Hematopoietic multipotent progenitor cell treated with erythropoietin and hydrocortisone succinate and interleukin-3 and kit ligand, for 6 days (in vitro differentiated cells): ENCODE measurements at regions not wholly inside any gene's neighbourhood (a gene's known extent, or its start where the extent isn't known, plus 50 kb on each side); places are given as distances from the start of the nearest gene placed in this dataset.
"Not testable (repeated sequence)": the region's sequence is repeated elsewhere in the genome, so short reads cannot be mapped to it uniquely, and the experiment has no call there.

ENCODE experiments used
- DNase-seq: peaks from one replicate; pipeline ENCODE4 v3.0.0-alpha.2; 2015

DNA sequence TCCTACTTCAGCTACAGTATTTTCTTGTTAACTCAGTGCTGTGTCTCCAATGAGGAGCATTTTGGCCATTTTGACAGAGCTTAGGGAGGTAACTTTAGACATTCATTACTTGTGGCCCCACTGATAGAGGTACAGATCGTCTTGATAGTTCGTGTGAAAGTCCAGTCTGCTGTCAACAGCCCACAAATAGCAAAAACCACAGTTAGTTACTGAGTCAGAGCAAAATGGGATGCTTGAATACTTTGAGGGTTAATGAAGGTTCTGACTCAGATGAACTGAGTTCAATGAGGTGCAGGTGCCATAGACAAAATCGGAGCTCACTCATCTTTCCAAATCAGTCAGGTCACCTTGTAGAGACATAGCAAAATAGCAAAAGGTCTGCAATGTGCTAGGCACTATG, 163.1 kb upstream of the TLE4 start:
- no peak for DNase-seq

DNA sequence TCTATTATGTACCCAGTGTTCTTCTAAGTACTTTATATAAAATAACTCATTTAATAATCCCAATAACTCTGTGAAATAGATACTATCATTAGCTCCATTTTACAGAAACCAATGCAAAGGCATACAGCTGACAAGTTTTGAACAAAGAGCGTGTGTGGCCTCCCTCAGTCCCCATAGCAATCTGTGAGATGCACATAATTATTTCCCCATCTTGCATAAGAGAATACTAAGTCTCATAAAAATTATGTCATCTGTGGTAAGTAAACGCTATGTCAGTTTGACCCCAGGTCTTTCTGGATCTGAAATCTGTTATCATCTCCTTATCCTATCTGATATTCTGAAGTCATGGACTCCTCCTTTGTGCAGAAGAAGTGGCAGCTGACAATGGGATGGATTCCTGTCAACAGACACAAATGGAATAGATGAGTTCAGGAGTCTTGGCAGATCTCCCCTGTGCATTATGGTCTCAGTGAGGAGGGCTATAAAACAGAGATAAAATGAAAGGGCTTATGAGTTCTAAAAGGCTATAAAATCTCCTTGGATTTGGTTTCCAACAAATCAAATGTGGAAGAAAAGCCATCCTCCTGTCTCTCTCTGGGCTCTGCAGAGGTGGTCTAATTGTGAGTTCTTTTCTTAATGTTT, 162.5 kb upstream of the TLE4 start:
- DNase-seq = no peak

DNA sequence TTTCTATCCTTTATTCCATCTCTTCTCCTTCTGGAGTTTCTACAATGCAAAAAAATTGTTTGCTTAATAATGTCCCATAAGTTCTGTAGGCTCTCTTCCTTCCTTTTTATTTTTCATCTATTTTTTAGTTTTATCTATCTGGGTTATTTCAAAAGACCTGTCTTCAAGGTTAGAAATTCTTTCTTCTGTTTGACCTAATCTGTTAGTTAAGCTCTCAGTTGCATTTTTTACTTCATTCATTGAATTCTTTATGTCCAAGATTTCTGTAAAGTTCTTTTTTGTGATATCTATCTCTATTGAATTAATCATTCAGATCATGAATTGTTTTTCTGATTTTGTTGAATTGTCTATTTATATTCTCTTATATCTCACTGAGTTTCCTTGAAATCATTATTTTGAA, 145.9 kb upstream of the TLE4 start:
- DNase-seq = no peak

DNA sequence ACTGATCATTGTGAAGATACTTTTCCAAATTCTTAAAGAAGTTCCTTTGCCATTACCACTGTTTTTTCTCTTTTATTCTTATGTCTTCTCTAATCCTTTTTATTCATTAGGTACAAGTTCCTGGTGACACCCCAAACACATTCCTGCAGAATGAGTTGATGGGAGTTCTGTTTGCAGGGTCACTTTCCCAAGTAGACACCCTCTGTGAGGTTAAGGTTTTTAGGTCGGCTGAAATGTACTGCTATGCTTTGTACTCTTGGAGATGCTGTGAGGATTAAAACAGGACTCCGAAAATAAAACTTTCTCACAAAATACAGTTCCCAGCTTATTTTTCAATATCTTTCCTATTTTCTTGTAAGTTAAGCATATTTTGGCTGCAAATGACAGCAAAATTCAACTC, 143.3 kb upstream of the TLE4 start:
- no peak for DNase-seq

DNA sequence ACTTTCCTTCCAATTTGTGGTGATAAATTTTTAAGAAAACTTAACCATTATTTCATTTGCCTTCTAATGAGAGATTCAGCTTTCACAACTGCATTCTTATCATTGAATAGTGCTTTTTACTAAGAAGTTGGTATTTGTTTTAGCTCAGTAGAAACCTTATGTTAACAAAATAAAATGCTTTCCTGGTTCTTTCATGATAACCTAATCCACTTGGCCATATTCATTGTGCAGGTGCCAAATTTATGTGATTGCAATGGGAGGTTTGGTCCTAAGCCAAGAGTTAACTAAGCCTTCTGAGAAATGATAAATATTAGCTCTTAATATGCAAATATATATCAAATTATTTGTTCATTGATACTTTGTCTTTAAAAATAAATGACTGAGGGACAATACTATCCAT, 141.1 kb upstream of the TLE4 start:
- DNase-seq = no peak

DNA sequence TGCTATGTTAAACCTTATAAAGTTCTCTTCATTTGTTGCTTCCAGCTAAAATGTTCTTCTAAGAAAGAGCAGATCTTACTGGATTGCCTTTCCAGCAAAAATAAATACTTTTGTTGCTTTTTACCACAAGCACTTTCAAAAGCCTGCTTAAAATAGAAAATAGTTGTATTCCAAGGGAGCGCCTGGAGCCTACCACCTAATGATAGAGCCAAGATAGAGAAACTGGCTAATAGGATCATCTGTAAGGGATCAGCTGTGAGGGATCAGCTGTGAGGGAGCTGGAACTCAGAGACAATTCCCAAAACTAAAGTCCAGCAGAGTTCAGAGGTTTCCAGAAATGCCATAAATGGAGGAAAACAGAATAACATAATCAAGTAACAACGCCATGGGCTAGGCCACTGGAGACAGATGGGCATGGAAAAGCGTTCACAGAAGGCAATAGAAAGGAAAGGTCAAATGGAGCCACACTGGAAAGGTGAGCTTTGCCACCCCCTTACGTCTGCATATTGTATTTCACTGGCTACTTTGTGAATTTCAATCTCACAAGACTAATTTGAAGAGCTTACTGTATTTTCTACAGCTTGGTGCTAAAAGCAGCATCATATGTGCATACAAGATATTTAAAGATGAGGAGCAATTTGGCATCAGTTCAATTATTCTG, 140.6 kb upstream of the TLE4 start:
- DNase-seq = no peak

DNA sequence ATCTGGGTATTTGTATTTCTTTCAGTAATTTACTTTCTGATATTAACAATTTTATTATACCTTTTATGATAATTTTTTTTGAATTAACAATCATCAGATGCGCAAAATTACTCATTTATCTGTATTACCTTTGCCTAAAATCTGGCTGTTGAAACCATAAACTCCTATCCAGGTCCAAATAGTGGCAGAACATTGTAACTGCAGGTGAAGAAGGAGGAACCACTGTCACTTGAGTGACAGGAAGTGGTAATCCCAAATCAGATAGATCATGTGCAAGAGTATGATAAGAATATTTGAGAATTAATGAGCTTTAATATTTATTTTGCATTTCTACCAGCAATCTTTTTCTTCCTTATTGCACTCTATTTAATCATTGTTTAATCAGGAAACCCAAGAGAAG, 139.3 kb upstream of the TLE4 start:
- peak; percentile 11 for DNase-seq

DNA sequence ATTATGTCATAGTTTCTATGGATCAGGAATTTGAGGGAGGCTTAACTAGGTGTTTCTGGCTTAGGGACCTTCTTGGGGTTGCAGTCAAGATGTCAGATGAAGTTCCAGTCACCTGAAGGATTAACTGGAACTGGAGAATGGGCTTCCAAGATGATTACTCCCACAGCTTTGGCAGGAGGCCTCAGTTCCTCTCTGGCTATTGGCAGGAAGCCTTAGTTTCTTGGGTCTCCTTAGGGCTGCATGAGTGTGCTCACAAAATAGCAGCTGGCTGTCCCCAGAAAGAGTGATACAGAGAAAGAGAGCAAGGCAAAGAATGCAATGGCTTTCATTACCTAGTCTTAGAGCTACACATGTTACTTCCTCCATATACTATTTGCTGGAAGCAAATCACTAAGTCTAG, 138.1 kb upstream of the TLE4 start:
- DNase-seq = no peak

DNA sequence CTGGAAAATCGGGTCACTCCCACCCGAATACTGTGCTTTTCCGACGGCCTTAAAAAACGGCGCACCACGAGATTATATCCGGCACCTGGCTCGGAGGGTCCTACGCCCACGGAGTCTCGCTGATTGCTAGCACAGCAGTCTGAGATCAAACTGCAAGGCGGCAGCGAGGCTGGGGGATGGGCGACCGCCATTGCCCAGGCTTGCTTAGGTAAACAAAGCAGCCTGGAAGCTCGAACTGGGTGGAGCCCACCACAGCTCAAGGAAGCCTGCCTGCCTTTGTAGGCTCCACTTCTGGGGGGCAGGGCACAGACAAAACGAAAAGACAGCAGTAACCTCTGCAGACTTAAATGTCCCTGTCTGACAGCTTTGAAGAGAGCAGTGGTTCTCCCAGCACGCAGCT, 132.5 kb upstream of the TLE4 start:
- not testable (repeated sequence) for DNase-seq

DNA sequence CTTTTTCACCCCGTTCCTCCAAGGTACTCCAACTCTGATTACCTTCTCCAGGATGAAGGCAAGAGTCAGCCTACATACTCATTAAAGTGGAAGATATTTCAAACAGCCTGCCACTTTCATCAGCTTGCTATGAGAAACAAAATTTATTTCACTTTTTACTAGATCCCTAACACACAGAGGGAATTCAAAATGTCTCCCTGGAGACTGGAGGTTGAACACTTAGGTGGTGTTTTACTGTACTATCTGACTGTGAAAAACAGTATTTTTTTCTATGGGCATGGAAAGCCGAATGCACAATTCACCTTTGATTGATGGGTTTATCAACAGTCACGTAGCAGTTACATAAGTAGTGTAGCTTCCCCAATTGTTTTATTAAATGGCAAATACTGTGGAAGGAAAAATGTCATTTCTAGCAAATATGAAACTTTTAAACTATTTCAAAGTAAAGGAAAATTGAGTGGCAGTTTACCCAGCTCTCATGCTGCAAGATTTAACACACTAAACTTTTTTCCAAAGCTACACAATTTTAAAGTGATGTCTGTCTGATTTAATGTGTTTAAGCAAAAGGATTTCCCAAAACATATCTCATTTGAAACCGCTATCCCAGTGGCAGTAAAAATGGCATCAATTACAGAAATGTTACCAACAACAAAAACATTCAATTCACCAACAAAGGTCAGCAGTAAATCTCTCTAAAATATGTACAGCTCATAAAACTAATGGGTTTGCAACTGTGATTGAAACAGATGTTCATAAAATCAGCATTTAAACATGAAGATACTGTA, 125.0 kb upstream of the TLE4 start:
- DNase-seq = no peak

DNA sequence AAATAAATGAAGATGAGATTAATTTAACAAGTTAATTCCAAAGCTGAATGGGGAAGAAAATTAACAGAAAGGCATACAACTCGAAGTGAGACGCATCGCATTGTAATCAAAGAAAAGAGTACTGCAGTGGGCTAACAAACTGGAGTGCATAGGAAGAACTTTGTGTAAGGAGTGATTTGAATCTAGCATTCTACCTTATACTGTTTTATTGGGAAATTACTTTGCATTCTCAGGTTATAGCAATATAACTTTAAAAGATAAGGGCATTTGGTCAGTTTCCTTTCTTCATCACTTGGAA, 124.5 kb upstream of the TLE4 start:
- DNase-seq = no peak

DNA sequence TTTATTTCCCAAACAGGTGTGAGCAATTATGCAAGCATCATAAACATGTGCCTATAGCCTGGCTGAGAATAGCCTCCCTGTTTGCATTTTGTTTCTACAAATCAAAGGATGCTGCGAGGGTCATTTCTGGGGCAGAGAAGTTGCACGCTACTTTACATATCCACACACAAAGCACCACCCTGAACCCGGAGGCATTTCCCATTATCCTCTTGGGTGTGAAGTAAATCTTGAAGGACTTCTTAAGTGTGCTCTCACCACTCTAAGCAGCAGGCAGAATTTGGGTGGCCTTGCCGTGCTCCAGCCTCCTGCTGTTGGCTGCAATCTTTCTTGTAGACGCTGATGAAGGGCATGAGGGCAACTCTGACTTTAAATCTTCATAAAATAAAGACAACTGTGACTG, 124.0 kb upstream of the TLE4 start:
- no peak for DNase-seq

DNA sequence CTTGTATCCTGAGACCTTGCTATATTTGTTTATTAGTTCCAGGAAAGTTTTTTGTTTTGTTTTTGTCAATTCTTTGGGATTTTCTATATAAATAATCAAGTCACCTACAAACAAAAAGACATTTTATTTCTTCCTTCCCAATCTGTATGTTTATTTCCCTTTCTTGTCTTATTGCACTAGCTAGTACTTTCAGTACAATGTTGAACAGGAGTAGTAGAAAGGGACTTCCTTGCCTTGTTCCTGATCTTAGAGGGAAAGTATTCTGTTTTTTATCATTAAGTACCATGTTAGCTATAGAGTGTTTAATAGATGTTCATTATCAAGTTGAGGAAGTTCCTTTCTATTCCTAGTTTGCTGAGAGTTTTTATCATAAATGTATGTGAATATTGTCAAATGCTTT, 119.5 kb upstream of the TLE4 start:
- DNase-seq = no peak

DNA sequence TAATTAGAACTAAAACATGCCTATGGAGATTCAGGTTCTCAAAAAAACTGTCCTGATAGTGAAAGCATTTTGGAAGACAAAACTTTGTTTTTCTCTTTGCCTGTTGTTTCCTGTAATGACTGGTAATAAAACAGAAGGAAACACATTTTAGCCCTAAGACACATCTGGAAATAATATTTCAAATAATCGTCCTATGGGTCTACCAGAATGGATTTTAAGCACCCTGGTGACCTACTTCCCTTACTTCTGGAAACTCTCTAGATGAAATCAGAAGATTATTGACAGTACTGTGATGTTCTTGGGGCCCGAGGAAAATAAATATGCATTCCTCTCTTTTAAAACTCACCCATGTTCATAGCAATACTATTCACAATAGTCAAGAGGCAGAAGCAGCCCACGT, 110.1 kb upstream of the TLE4 start:
- no peak for DNase-seq

DNA sequence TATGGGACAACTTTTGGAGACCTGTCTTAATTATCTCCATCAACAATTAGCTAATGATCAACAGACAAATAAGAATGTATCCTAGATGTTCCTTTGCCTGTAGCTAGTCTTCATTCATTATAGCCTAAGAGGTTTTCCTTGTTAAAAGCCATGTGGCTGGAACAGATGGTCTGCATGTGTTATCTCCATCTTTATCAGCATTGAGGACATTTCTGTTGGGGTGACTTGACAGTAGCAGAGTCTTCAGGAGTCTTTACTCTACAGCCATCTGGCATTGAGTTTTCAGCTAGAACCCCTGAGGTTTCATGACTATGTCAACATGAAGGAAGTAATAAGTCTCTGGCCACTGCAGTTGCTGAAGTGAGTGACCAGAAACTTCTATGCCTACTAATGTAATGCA, 106.6 kb upstream of the TLE4 start:
- DNase-seq = no peak

DNA sequence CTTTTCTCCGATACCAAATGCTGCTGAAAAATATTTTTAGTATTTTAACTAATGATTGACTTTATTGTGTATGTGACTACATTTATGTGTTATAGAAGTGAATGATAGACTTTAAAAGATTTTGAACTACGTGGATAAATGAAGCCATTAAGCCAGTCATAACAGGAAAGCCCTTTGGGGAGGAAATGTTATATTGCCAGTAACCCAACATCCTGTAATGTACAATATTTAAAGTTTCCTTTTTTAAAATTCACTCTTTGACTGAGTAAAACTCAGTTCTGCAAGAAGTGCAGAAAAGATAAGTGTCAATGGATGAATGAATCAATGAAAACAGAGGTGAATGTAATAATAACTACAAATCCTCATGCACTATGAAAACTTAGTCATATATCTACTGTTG, 102.6 kb upstream of the TLE4 start:
- DNase-seq = no peak

DNA sequence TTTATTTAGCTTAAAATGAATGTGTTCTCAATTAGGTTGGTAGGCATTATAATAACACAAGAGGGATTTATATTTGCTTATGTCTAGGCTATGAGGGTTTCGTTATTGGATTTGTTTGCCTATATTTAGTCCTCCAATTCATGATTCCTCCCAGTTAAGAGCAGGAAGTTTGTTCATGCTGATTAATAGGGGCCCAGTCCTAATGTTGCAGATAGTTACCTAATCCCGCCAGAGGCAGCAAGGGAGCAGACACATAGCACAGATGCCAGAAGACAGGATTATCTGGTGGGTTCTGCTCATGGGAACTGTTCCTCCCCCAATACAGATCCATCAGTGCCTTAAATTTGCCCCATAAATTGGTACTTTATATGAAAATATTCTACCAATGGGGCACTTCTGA, 100.8 kb upstream of the TLE4 start:
- DNase-seq = no peak

DNA sequence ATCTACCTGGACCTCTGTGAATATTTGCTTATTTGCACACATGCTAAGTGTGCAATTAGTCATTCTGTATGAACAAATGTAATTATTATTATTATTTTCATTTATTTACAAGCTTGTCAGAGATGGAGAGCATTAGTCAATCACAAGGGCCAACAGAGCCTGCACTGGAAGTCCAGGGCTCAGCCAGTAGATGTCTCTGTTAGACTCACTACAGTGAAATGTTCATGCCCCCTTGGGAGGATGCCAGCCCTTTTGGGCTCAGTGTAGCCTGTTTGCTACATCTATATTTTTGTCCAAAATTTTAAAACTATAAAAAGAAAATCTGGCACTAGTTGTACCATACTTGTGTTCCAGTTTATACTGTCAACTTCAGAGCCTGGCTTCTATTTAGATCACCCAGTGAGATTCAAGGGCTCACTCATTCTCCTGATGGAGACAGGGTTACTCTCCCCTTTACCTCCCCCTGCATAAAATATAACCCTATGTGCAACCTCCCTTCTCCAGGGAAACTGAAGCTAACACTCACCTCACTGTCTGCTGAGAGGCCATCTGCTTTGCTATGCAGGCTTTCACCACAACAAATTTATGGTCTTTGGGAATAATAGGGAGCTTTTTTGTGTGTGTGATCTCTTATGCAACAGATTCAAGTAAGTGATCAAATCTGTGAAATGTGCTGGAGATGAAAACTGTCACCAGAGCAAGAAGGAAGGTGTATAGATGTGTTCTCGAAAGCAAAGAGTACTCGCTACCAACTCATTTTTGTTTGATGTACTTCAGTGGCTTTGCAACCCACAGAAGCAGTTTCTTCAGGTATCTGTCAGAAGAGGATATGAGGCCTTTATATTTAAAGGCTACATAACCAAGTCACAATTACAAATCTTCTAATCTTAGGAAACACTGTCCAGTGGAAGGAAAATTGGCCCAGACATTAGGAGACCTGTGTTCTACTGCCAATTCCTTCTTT, 99.9 kb upstream of the TLE4 start:
- peak; percentile 30 for DNase-seq

DNA sequence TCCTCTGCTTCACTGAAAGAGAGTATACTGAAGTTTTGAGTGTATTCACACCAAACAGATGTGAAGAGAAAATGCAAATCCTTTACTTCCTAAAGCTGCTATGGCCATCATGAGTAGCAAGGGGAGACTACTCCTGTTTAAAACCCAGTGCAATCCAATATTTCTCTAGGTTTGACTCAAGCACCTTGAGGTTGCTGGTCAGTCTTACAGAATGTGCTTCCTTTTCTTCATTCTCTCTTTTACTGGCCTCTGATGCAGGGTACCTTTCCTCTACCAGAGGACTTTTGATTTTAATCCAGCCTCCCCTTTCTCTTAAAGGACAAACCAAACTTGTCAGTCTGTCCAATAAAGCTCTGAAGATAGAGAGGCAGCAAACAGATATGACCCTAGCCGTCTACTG, 98.1 kb upstream of the TLE4 start:
- DNase-seq = no peak

DNA sequence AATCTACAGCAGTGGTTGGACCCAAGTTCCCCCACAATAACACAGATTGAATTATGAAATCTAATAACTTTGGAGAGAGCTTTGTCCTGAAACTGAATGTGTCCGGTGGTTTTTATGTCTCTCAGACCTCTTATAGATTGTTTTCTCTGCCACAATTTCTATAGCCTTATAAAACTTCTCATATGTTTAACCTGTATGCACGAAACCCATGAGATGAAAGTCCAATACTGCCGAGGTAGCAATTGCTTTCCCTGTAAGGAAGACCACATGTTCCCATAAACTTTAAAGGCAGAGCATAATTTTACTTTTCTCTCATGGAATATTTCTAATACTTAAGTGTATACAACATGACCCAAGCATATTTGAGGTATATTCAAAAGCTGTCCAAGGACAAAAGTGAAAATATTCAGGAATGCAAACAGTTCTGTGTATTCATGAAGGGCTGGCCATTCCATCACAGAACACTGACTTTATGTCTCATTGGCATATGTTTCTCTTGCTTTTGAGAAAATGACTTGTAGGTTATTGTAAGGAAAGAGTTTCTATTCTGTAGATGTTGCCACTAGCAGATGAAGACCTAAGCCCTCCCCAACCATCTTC, 94.4 kb upstream of the TLE4 start:
- DNase-seq = no peak

DNA sequence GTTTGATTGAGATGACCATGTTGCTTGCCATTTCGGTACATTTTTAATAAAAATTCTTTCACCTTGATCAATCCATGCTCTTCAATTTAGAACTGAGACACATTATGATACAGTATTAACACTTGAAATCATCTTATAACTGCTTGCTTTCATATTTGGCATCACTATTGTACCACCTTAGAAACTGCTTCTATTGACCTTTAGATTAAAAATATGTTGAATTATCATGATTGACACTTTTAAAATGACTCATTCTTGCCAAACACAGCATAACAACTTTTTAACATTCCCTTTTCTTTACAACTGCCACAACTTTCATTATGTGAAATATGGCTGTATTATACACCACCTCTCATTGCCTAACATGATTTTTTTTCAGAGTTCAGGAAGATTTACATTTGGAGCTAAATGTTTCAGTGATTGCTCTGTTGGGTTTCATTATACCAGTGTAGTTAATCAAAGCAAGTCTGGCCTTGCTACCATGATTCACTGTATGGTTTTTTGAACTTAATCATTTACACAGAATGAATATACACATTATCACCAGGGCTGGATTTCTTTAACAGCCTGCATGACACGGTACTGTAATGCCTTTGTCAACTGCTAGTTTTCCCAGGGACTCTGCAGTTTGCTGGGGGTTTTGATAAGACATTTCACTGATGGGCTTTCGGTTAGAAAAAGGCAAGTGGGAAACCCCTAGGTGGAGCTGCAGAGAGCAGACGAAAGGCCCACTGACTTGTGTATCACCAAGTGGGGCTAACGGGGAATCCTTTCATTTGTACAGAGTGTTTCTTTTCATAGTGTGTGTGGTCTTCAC, 93.6 kb upstream of the TLE4 start:
- DNase-seq = peak; percentile 43

DNA sequence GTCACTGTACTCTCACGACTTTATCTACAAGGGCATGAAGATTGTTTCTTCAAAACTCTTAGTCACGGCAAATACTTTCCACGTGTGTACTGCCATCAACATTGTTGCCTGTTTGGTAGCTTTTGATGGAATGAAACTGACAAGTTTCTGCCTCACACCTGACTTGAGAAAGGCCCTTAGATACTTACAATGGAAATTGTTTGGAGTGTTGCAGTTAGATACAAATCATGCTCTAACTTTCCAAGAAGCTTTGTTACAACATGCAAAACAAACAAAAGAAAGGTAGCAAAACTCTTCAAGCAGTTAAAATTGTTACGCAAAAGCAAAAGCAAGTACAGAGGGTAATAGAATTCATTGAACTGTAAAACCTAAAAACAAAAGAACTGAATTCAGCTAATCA, 91.1 kb upstream of the TLE4 start:
- no peak for DNase-seq
